Neuronal stem cell (in vitro differentiated cells): ENCODE measurements at regions not wholly inside any gene's neighbourhood (a gene's known extent, or its start where the extent isn't known, plus 50 kb on each side); places are given as distances from the start of the nearest gene placed in this dataset.
A peak's percentile ranks its signal among the peaks of the same experiment; 100 is the strongest.

ENCODE experiments used
- DNase-seq: peaks from one replicate; pipeline ENCODE4 v3.0.0-alpha.2; 2013; ENCODE audit warnings: low spot score
- H2AFZ ChIP-seq: one replicate; pipeline ENCODE4 v1.6.1; 2013; ENCODE audit warnings: mild to moderate bottlenecking, low read length, inconsistent platforms
- H2AK5ac ChIP-seq: 2 replicates; pipeline ENCODE4 v1.6.1; 2013; ENCODE audit warnings: low read depth, mild to moderate bottlenecking, inconsistent platforms, low read length, moderate library complexity, mixed read lengths
- H2BK120ac ChIP-seq: 2 replicates; pipeline ENCODE4 v1.6.1; 2013; ENCODE audit warnings: low read depth, mild to moderate bottlenecking, inconsistent platforms, low read length, moderate library complexity, mixed read lengths
- H2BK12ac ChIP-seq: one replicate; pipeline ENCODE4 v1.6.1; 2013; ENCODE audit warnings: low read length, inconsistent platforms
- H2BK15ac ChIP-seq: 2 replicates; pipeline ENCODE4 v1.6.1; 2013; ENCODE audit warnings: mild to moderate bottlenecking, low read length, inconsistent platforms, mixed read lengths
- H2BK5ac ChIP-seq: one replicate; pipeline ENCODE4 v1.6.1; 2013; ENCODE audit warnings: inconsistent platforms, mild to moderate bottlenecking, low read length, moderate library complexity
- H3K14ac ChIP-seq: one replicate; pipeline ENCODE4 v1.6.1; 2013; ENCODE audit warnings: low read length, inconsistent platforms
- H3K18ac ChIP-seq: 2 replicates; pipeline ENCODE4 v1.6.1; 2013; ENCODE audit warnings: low read length, inconsistent platforms
- H3K23ac ChIP-seq: 2 replicates; pipeline ENCODE4 v1.6.1; 2013; ENCODE audit warnings: low read depth, mild to moderate bottlenecking, mixed read lengths, low read length, inconsistent platforms; ENCODE audit not compliant: poor library complexity
- H3K27ac ChIP-seq: replicated peaks from 3 replicates; pipeline ENCODE4 v1.5.1; 2013; ENCODE audit warnings: low read length, inconsistent platforms
- H3K27me3 ChIP-seq, 3 experiments: 2 replicates each; pipeline ENCODE4 v1.6.1; 2013; ENCODE audit warnings: low read length in 3 of 3, mild to moderate bottlenecking in 2 of 3, inconsistent platforms in 1 of 3, low read depth in 1 of 3, mixed read lengths in 1 of 3, moderate library complexity in 1 of 3; ENCODE audit not compliant: control insufficient read depth in 3 of 3, insufficient read depth in 3 of 3
- H3K36me3 ChIP-seq, 2 donors: replicated peaks in 1 of 2; 2 replicates each; pipeline ENCODE4 v1.6.1; 2013; ENCODE audit warnings: low read length in 2 of 2; ENCODE audit not compliant: control insufficient read depth in 2 of 2, insufficient read depth in 2 of 2
- H3K4ac ChIP-seq: 2 replicates; pipeline ENCODE4 v1.6.1; 2013; ENCODE audit warnings: inconsistent platforms, mild to moderate bottlenecking, low read length, moderate library complexity
- H3K4me1 ChIP-seq, 2 donors: 1 replicate in 1 of 2; 2 replicates in 1 of 2; pipeline ENCODE4 v1.6.1; 2013; ENCODE audit warnings: low read length in 2 of 2, low read depth in 1 of 2; ENCODE audit not compliant: control insufficient read depth in 2 of 2, insufficient read depth in 1 of 2
- H3K4me2 ChIP-seq: one replicate; pipeline ENCODE4 v1.6.1; 2013; ENCODE audit warnings: mild to moderate bottlenecking, low read length, inconsistent platforms; ENCODE audit not compliant: insufficient read depth, poor library complexity, severe bottlenecking
- H3K4me3 ChIP-seq, 2 donors: 2 replicates each; pipeline ENCODE4 v1.5.1; 2013; ENCODE audit warnings: low read length in 2 of 2, mild to moderate bottlenecking in 2 of 2, inconsistent platforms in 1 of 2, moderate library complexity in 1 of 2
- H3K79me1 ChIP-seq: one replicate; pipeline ENCODE4 v1.6.1; 2013; ENCODE audit warnings: low read depth, mild to moderate bottlenecking, inconsistent platforms, low read length, moderate library complexity
- H3K9ac ChIP-seq: one replicate; pipeline ENCODE4 v1.6.1; 2013; ENCODE audit warnings: mild to moderate bottlenecking, low read depth, low read length, inconsistent platforms; ENCODE audit not compliant: poor library complexity
- H3K9me3 ChIP-seq, 2 donors: replicated peaks in 1 of 2; 2 replicates each; pipeline versions ENCODE3 to v1.6.1; 2013; ENCODE audit warnings: low read length in 2 of 2, mild to moderate bottlenecking in 2 of 2, inconsistent platforms in 1 of 2, low read depth in 1 of 2, mixed read lengths in 1 of 2, moderate library complexity in 1 of 2; ENCODE audit not compliant: control insufficient read depth in 2 of 2, insufficient read depth in 1 of 2
- H4K8ac ChIP-seq: one replicate; pipeline ENCODE4 v1.6.1; 2013; ENCODE audit warnings: low read depth, mild to moderate bottlenecking, inconsistent platforms, low read length, moderate library complexity
- H4K91ac ChIP-seq: one replicate; pipeline ENCODE4 v1.6.1; 2013; ENCODE audit warnings: low read length, low read depth, mild to moderate bottlenecking, inconsistent platforms; ENCODE audit not compliant: poor library complexity
- WGBS, 2 donors: extraction: QIAGEN DNeasy Blood & Tissue Kit; methylation state at CpG; one replicate each; pipeline ENCODE4 v1.1.7; 2013; ENCODE audit warnings: missing lambda C conversion rate in 2 of 2, mixed read lengths in 1 of 2; ENCODE audit not compliant: insufficient read length in 2 of 2, insufficient replicate concordance in 1 of 2; ENCODE audit errors: extremely low coverage in 2 of 2; 5-methylcytosine and 5-hydroxymethylcytosine counted together

GRCh38 chr6:33897189-33897780 lies 93.5 kb upstream of the MLN start:
- H2AK5ac ChIP-seq: no peak overlapping the region
- H3K14ac ChIP-seq: no peak overlapping the region
- no CpG with 5 or more reads among the region's 2 CpGs for WGBS, 2 donors
- H3K23ac ChIP-seq: peak overlapping the region; percentile 53
- H3K9ac ChIP-seq: peak overlapping the region; percentile 10
- no peaks in the 10 kb centered on the region for H3K79me1 ChIP-seq
- no peaks in the 10 kb centered on the region for H3K36me3 ChIP-seq
- no peak overlapping the region for H3K4me2 ChIP-seq
- H3K4ac ChIP-seq: no peak overlapping the region
- H4K91ac ChIP-seq: no peak overlapping the region
- no peak overlapping the region for H3K4me3 ChIP-seq
- H2BK120ac ChIP-seq: no peak overlapping the region
- H3K27me3 ChIP-seq: peaks cover 0 to 14% (median 0%) of the 10 kb centered on the region in 3 experiments
- peak overlapping the region; percentile 19 for H3K18ac ChIP-seq
- no peaks in the 10 kb centered on the region for H3K4me1 ChIP-seq
- peaks cover 0 to 1% of the 10 kb centered on the region in 2 donors for H3K9me3 ChIP-seq
- no peak overlapping the region for H2AFZ ChIP-seq
- no peak overlapping the region for H3K27ac ChIP-seq
- H2BK12ac ChIP-seq: no peak overlapping the region
- no peak overlapping the region for H4K8ac ChIP-seq
- no peak for DNase-seq
- no peak overlapping the region for H2BK15ac ChIP-seq
- H2BK5ac ChIP-seq: no peak overlapping the region

GRCh38 chr6:33896391-33897188 lies 92.8 kb upstream of the MLN start:
- DNase-seq: no peak
- Histone ChIP-seq H3K9ac (no peak overlapping the region), H4K91ac (no peak overlapping the region), H2AK5ac (no peak overlapping the region), H2AFZ (no peak overlapping the region), H3K4ac (no peak overlapping the region), H2BK5ac (no peak overlapping the region), H4K8ac (no peak overlapping the region), H3K23ac (peak overlapping the region; percentile 13), H3K9me3 (peaks cover 0 to 1% of the 10 kb centered on the region in 2 donors), H3K79me1 (no peaks in the 10 kb centered on the region), H2BK120ac (no peak overlapping the region), H3K4me1 (no peaks in the 10 kb centered on the region), H3K27me3 (peaks cover 0 to 19% (median 0%) of the 10 kb centered on the region in 3 experiments), H3K14ac (peak overlapping the region; percentile 84), H2BK15ac (peak overlapping the region; percentile 38), H3K4me3 (no peak overlapping the region), H2BK12ac (no peak overlapping the region), H3K4me2 (no peak overlapping the region), H3K36me3 (no peaks in the 10 kb centered on the region), H3K18ac (no peak overlapping the region), H3K27ac (no peak overlapping the region)
- WGBS, 2 donors: no CpG with 5 or more reads among the region's 16 CpGs

DNA sequence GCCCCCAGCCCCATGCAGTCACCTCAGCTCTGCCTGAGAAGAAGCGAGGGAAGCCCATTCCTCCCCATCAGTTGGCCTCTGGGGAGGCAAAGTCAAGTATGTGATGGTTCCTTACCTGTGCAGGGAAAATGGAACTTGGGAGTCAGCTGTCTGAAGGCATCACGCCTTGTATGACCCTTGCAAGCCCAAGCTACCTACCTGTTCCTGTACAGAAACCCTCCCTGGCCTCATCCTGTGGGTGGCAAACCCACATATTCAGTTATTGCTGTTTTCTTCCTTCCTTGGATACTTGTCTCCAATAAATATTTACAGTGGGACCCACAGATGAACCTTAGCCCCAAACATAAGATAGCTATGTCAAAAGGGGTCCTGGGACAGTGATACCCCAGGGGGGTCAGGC lies 92.2 kb upstream of the MLN start:
- no peak overlapping the region for H3K4me2 ChIP-seq
- no peak for DNase-seq
- H3K36me3 ChIP-seq: no peaks in the 10 kb centered on the region
- no peak overlapping the region for H2AFZ ChIP-seq
- no peak overlapping the region for H2AK5ac ChIP-seq
- peaks cover 0 to 21% (median 0%) of the 10 kb centered on the region in 3 experiments for H3K27me3 ChIP-seq
- no peak overlapping the region for H2BK12ac ChIP-seq
- H3K4me3 ChIP-seq: no peak overlapping the region
- no peak overlapping the region for H2BK5ac ChIP-seq
- no CpG with 5 or more reads among the region's 2 CpGs for WGBS, 2 donors
- H4K91ac ChIP-seq: no peak overlapping the region
- H4K8ac ChIP-seq: no peak overlapping the region
- no peak overlapping the region for H3K14ac ChIP-seq
- H3K9ac ChIP-seq: no peak overlapping the region
- H3K23ac ChIP-seq: no peak overlapping the region
- no peaks in the 10 kb centered on the region for H3K4me1 ChIP-seq
- no peak overlapping the region for H3K27ac ChIP-seq
- H3K9me3 ChIP-seq: peaks cover 0 to 1% of the 10 kb centered on the region in 2 donors
- H3K4ac ChIP-seq: no peak overlapping the region
- H3K79me1 ChIP-seq: no peaks in the 10 kb centered on the region
- H2BK15ac ChIP-seq: peak overlapping the region; percentile 13
- H3K18ac ChIP-seq: no peak overlapping the region
- H2BK120ac ChIP-seq: no peak overlapping the region

DNA sequence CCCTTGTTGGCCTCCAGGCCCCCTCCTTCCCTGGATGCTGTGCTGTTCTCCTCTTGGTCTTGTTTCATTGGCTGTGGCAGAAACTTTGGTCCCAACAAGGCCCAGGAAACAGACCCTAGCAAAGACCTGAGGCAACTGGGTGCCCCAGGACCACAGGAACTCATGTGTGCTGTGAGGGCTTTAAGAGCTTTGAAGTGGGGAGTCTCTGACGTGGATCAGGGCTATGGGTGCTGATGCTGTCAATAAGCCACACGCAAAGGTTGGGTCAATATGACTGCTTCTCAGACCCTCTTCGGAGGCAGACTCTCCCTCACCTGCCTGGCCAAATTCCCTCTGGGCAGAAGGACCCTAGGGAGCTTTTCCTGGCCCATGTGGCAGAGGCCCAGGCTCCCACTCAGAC lies 91.5 kb upstream of the MLN start:
- H2BK5ac ChIP-seq: no peak overlapping the region
- H3K9ac ChIP-seq: no peak overlapping the region
- no peak overlapping the region for H2AK5ac ChIP-seq
- H3K18ac ChIP-seq: no peak overlapping the region
- no peak overlapping the region for H2BK12ac ChIP-seq
- DNase-seq: no peak
- H3K14ac ChIP-seq: no peak overlapping the region
- peaks cover 0 to 24% (median 0%) of the 10 kb centered on the region in 3 experiments for H3K27me3 ChIP-seq
- no CpG with 5 or more reads among the region's 3 CpGs for WGBS, 2 donors
- H2AFZ ChIP-seq: no peak overlapping the region
- H4K91ac ChIP-seq: no peak overlapping the region
- no peaks in the 10 kb centered on the region for H3K4me1 ChIP-seq
- peak overlapping the region; percentile 13 for H2BK15ac ChIP-seq
- H3K27ac ChIP-seq: no peak overlapping the region
- no peak overlapping the region for H4K8ac ChIP-seq
- no peaks in the 10 kb centered on the region for H3K36me3 ChIP-seq
- no peak overlapping the region for H3K4me2 ChIP-seq
- no peak overlapping the region for H3K23ac ChIP-seq
- no peak overlapping the region for H3K4me3 ChIP-seq
- no peaks in the 10 kb centered on the region for H3K79me1 ChIP-seq
- no peak overlapping the region for H2BK120ac ChIP-seq
- peaks cover 0 to 1% of the 10 kb centered on the region in 2 donors for H3K9me3 ChIP-seq
- H3K4ac ChIP-seq: no peak overlapping the region
